ENCODE measurements at regions not wholly inside any gene's neighbourhood (a gene's known extent, or its start where the extent isn't known, plus 50 kb on each side); places are given as distances from the start of the nearest gene placed in this dataset.

GRCh38 chr3:99373846-99374210, 264.6 kb upstream of the COL8A1 start:
- no peak overlapping the region for H3K27ac Mint-ChIP-seq

GRCh38 chr3:99373088-99373845, 265.1 kb upstream of the COL8A1 start:
- no peaks in the 10 kb centered on the region for H3K27me3 ChIP-seq (ENCODE audit: control insufficient read depth in 1 of 2, insufficient read depth in 2 of 2, low read length in 2 of 2)
- H3K9me3 Mint-ChIP-seq: peaks cover 2% of the 10 kb centered on the region
- H3K27ac ChIP-seq (ENCODE audit: low read depth in 1 of 2, low read length in 2 of 2): no peak overlapping the region
- TF ChIP-seq, protein P1, sequence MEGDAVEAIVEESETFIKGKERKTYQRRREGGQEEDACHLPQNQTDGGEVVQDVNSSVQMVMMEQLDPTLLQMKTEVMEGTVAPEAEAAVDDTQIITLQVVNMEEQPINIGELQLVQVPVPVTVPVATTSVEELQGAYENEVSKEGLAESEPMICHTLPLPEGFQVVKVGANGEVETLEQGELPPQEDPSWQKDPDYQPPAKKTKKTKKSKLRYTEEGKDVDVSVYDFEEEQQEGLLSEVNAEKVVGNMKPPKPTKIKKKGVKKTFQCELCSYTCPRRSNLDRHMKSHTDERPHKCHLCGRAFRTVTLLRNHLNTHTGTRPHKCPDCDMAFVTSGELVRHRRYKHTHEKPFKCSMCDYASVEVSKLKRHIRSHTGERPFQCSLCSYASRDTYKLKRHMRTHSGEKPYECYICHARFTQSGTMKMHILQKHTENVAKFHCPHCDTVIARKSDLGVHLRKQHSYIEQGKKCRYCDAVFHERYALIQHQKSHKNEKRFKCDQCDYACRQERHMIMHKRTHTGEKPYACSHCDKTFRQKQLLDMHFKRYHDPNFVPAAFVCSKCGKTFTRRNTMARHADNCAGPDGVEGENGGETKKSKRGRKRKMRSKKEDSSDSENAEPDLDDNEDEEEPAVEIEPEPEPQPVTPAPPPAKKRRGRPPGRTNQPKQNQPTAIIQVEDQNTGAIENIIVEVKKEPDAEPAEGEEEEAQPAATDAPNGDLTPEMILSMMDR (IDR thresholded peaks at IDR 0.05): no peak
- ChIA-PET CTCF (no interaction called here), POLR2A (no interaction called here)
- no peaks in the 10 kb centered on the region for H3K4me1 Mint-ChIP-seq (ENCODE audit: low read depth)
- no peaks in the 10 kb centered on the region for H3K36me3 ChIP-seq (ENCODE audit: insufficient read depth, low read length)
- no peak for ATAC-seq (ENCODE audit: poor library complexity)
- no peak overlapping the region for H3K4me3 ChIP-seq (ENCODE audit: low read length)
- no peak for DNase-seq
- peaks cover 0 to 10% of the 10 kb centered on the region in 2 experiments for H3K9me3 ChIP-seq (ENCODE audit: control insufficient read depth in 1 of 2, insufficient read depth in 1 of 2, low read length in 2 of 2)
- H3K27ac Mint-ChIP-seq: no peak overlapping the region
- intact Hi-C loops (cut with DNase I, micrococcal nuclease): no loop called here
- no peaks in the 10 kb centered on the region for H3K27me3 Mint-ChIP-seq
- no peaks in the 10 kb centered on the region for H3K4me1 ChIP-seq (ENCODE audit: insufficient read depth, low read length)
- H3K36me3 Mint-ChIP-seq (ENCODE audit: low read depth): no peaks in the 10 kb centered on the region
- no peak overlapping the region for H3K4me3 Mint-ChIP-seq

More at GRCh38 chr3:99373846-99374210, 264.6 kb upstream of the COL8A1 start:
- no peak overlapping the region for H3K27ac ChIP-seq (ENCODE audit: low read depth in 1 of 2, low read length in 2 of 2)
- peaks cover 4% of the 10 kb centered on the region for H3K9me3 Mint-ChIP-seq
- no peak overlapping the region for H3K4me3 Mint-ChIP-seq
- H3K4me1 ChIP-seq (ENCODE audit: insufficient read depth, low read length): no peaks in the 10 kb centered on the region
- H3K27me3 Mint-ChIP-seq: no peaks in the 10 kb centered on the region
- CTCF ChIA-PET: no interaction called here
- POLR2A ChIA-PET: no interaction called here
- H3K36me3 Mint-ChIP-seq (ENCODE audit: low read depth): no peaks in the 10 kb centered on the region
- intact Hi-C loops (cut with DNase I, micrococcal nuclease): no loop called here
- H3K4me3 ChIP-seq (ENCODE audit: low read length): no peak overlapping the region
- ATAC-seq (ENCODE audit: poor library complexity) (no peak), DNase-seq (no peak)
- peaks cover 0 to 10% of the 10 kb centered on the region in 2 experiments for H3K9me3 ChIP-seq (ENCODE audit: control insufficient read depth in 1 of 2, insufficient read depth in 1 of 2, low read length in 2 of 2)
- H3K27me3 ChIP-seq (ENCODE audit: control insufficient read depth in 1 of 2, insufficient read depth in 2 of 2, low read length in 2 of 2): no peaks in the 10 kb centered on the region
- no peaks in the 10 kb centered on the region for H3K4me1 Mint-ChIP-seq (ENCODE audit: low read depth)
- no peaks in the 10 kb centered on the region for H3K36me3 ChIP-seq (ENCODE audit: insufficient read depth, low read length)
- TF ChIP-seq, protein P1 (IDR thresholded peaks at IDR 0.05): no peak

DNA sequence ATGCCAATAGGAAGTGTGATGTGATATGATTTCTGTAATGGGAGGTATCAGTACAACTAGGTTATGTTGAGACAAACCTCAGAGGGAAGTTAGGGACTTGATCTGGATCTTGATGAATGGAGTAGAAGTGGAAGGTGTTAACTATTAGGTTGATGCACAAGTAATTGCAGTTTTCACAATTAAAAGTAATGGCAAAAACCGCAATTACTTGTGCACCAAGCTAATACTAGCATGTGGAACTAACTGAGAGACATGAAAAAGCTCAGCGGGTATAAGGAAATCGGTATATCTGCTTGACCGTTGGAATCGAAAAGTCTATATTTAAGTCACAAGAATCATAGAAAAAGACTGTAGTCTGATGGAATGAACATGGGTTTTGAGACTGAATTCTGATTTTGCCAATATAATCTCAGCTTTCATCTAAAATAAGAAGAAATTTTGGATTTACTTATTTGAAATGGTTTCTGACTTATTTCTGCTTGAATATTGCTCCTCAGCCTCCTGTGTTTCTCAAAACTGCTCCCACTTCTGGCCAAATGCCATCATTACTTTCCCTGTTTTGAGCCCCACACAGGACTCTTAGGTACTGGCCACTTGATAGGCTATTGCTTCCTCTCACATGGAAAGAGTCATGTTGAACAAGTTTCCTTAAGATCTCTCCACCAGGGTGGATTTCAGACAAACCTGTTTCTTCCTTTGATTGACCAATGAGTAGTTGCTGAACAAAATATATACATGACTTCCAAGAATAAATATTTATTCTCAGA, 271.5 kb upstream of the COL8A1 start:
- CTCF ChIA-PET: interaction anchor here (0.8 kb wide), 1 partner anchor 34 kb away, joined by 3 read pairs; no protein-coding TSS in a partner anchor
- peaks cover 5% of the 10 kb centered on the region for H3K9me3 Mint-ChIP-seq
- H3K27me3 Mint-ChIP-seq: no peaks in the 10 kb centered on the region
- no peaks in the 10 kb centered on the region for H3K27me3 ChIP-seq (ENCODE audit: control insufficient read depth in 1 of 2, insufficient read depth in 2 of 2, low read length in 2 of 2)
- no peak for ATAC-seq (ENCODE audit: poor library complexity)
- H3K4me1 ChIP-seq (ENCODE audit: insufficient read depth, low read length): no peaks in the 10 kb centered on the region
- H3K4me3 ChIP-seq (ENCODE audit: low read length): no peak overlapping the region
- no peaks in the 10 kb centered on the region for H3K36me3 ChIP-seq (ENCODE audit: insufficient read depth, low read length)
- no peaks in the 10 kb centered on the region for H3K4me1 Mint-ChIP-seq (ENCODE audit: low read depth)
- H3K4me3 Mint-ChIP-seq: no peak overlapping the region
- no peak for DNase-seq
- POLR2A ChIA-PET: no interaction called here
- intact Hi-C loops (cut with DNase I, micrococcal nuclease): no loop called here
- H3K27ac Mint-ChIP-seq: no peak overlapping the region
- H3K36me3 Mint-ChIP-seq (ENCODE audit: low read depth): no peaks in the 10 kb centered on the region
- no peak overlapping the region for H3K27ac ChIP-seq (ENCODE audit: low read depth in 1 of 2, low read length in 2 of 2)
- no peaks in the 10 kb centered on the region for H3K9me3 ChIP-seq (ENCODE audit: control insufficient read depth in 1 of 2, insufficient read depth in 1 of 2, low read length in 2 of 2)
- TF ChIP-seq, protein P1 (IDR thresholded peaks at IDR 0.05): no peak

All from CD4-positive, alpha-beta T cell (primary cell).